WTC11 (cell line): ENCODE measurements at regions not wholly inside any gene's neighbourhood (a gene's known extent, or its start where the extent isn't known, plus 50 kb on each side); places are given as distances from the start of the nearest gene placed in this dataset.

ENCODE experiments used
- ATAC-seq: fragments of 200-7000 bp; cut with Tn5 transposase; 2 replicates; pipeline ENCODE4 v1.10.0; 2021; ENCODE audit warnings: mild to moderate bottlenecking, moderate library complexity
- CTCF ChIA-PET: fragments of 300-600 bp; sonication (Branson Sonifier 250); formaldehyde crosslinking; loops from one replicate; lab custom pipeline; 2021; ENCODE audit warnings: antibody characterized with exemption; lab: Charles Lee
- POLR2A ChIA-PET: fragments of 350-600 bp; sonication (Branson Sonifier 250); formaldehyde crosslinking; loops from one replicate; lab custom pipeline; 2021; ENCODE audit warnings: antibody characterized with exemption; lab: Charles Lee
- DNase-seq: peaks from one replicate; pipeline ENCODE4 v3.0.0; 2021; ENCODE audit warnings: low spot score
- H3K27ac Mint-ChIP-seq: 2 replicates; pipeline ENCODE4 v1.8.0; 2021; ENCODE audit warnings: mixed read lengths
- H3K27me3 Mint-ChIP-seq: 2 replicates; pipeline ENCODE4 v1.8.0; 2021; ENCODE audit warnings: low read depth, mild to moderate bottlenecking, moderate library complexity, mixed read lengths
- H3K36me3 Mint-ChIP-seq: 2 replicates; pipeline ENCODE4 v1.8.0; 2021; ENCODE audit warnings: mixed read lengths
- H3K4me1 Mint-ChIP-seq: 2 replicates; pipeline ENCODE4 v1.8.0; 2022; ENCODE audit warnings: mixed read lengths
- H3K4me3 Mint-ChIP-seq: 2 replicates; pipeline ENCODE4 v1.8.0; 2021; ENCODE audit warnings: mild to moderate bottlenecking, moderate library complexity, mixed read lengths
- H3K9me3 Mint-ChIP-seq: 2 replicates; pipeline ENCODE4 v1.8.0; 2021; ENCODE audit warnings: mixed read lengths
- CBFB ChIP-seq: sonication (generic); formaldehyde crosslinking; IDR thresholded peaks from 2 replicates; pipeline ENCODE4 v1.8.1; 2022; ENCODE audit warnings: mild to moderate bottlenecking, low read depth, missing genetic modification reagents
- FOXJ3 ChIP-seq: sonication (generic); formaldehyde crosslinking; IDR thresholded peaks from 2 replicates; pipeline ENCODE4 v1.9.0; 2021; ENCODE audit warnings: missing genetic modification reagents, mild to moderate bottlenecking, borderline replicate concordance
- HMGA2 ChIP-seq: fragments of 250-450 bp; sonication (Bioruptor Pico); IDR thresholded peaks from 2 replicates; pipeline ENCODE4 v1.4.0; 2021; ENCODE audit warnings: mild to moderate bottlenecking, moderate library complexity
- NFATC4 ChIP-seq: fragments of 250-450 bp; sonication (Bioruptor Pico); IDR thresholded peaks from 2 replicates; pipeline ENCODE4 v1.9.0; 2021; ENCODE audit warnings: mild to moderate bottlenecking
- NFE2L1 ChIP-seq: sonication (generic); formaldehyde crosslinking; IDR thresholded peaks from 2 replicates; pipeline ENCODE4 v1.8.1; 2023; ENCODE audit warnings: missing genetic modification reagents
- ZNF121 ChIP-seq: sonication (generic); formaldehyde crosslinking; IDR thresholded peaks from 2 replicates; pipeline ENCODE4 v1.8.0; 2023; ENCODE audit warnings: missing genetic modification reagents
- TF ChIP-seq, protein P1 (sequence below): sonication (generic); formaldehyde crosslinking; IDR thresholded peaks from 2 replicates; pipeline ENCODE4 v1.8.0; 2023; ENCODE audit warnings: mild to moderate bottlenecking, missing genetic modification reagents
- TF ChIP-seq, protein P2 (sequence below): sonication (generic); formaldehyde crosslinking; IDR thresholded peaks from 2 replicates; pipeline ENCODE4 v1.8.1; 2022; ENCODE audit warnings: missing genetic modification reagents, borderline replicate concordance
- TF ChIP-seq, protein P3 (sequence below): sonication (generic); formaldehyde crosslinking; IDR thresholded peaks from 2 replicates; pipeline ENCODE4 v1.8.1; 2023; ENCODE audit warnings: mild to moderate bottlenecking, missing genetic modification reagents, moderate library complexity
- TF ChIP-seq, protein P4 (sequence below): sonication (generic); formaldehyde crosslinking; conservative IDR thresholded peaks from 2 replicates; pipeline ENCODE4 v1.8.1; 2022; ENCODE audit warnings: mild to moderate bottlenecking, missing genetic modification reagents
- TF ChIP-seq, protein P5 (sequence below): fragments of 200-600 bp; IDR thresholded peaks from 2 replicates; pipeline ENCODE4 v1.8.0; 2022; ENCODE audit warnings: antibody characterized with exemption
- TF ChIP-seq, protein P6 (sequence below): sonication (generic); formaldehyde crosslinking; IDR thresholded peaks from 2 replicates; pipeline ENCODE4 v1.8.1; 2023; ENCODE audit warnings: mild to moderate bottlenecking, missing genetic modification reagents
- TF ChIP-seq, protein P7 (sequence below): sonication (generic); formaldehyde crosslinking; IDR thresholded peaks from 2 replicates; pipeline ENCODE4 v1.8.0; 2023; ENCODE audit warnings: missing genetic modification reagents, mild to moderate bottlenecking, borderline replicate concordance

DNA sequence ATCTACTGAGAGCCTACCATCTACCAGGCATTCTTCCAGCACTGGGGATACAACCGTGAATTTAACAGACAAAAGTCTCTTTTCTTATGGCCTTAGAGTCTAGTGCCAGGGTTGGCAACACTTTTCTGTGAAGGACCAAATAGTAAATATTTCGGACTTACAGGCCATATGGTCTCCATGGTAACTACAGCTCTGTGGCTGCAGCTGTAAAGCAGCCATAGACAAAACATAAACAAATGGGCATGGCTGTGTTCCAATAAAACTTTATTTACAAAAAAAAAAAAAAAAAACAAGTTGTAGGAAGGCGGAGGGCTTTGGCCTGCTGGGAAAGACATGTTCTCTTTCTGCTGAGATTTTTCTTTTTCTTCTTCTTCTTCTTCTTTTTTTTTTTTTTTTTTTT, 98.7 kb downstream of the ABCC12 start (continued):
- TF ChIP-seq, protein P1, sequence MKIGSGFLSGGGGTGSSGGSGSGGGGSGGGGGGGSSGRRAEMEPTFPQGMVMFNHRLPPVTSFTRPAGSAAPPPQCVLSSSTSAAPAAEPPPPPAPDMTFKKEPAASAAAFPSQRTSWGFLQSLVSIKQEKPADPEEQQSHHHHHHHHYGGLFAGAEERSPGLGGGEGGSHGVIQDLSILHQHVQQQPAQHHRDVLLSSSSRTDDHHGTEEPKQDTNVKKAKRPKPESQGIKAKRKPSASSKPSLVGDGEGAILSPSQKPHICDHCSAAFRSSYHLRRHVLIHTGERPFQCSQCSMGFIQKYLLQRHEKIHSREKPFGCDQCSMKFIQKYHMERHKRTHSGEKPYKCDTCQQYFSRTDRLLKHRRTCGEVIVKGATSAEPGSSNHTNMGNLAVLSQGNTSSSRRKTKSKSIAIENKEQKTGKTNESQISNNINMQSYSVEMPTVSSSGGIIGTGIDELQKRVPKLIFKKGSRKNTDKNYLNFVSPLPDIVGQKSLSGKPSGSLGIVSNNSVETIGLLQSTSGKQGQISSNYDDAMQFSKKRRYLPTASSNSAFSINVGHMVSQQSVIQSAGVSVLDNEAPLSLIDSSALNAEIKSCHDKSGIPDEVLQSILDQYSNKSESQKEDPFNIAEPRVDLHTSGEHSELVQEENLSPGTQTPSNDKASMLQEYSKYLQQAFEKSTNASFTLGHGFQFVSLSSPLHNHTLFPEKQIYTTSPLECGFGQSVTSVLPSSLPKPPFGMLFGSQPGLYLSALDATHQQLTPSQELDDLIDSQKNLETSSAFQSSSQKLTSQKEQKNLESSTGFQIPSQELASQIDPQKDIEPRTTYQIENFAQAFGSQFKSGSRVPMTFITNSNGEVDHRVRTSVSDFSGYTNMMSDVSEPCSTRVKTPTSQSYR (CRISPR knock-in tag) = no peak
- TF ChIP-seq, protein P2, sequence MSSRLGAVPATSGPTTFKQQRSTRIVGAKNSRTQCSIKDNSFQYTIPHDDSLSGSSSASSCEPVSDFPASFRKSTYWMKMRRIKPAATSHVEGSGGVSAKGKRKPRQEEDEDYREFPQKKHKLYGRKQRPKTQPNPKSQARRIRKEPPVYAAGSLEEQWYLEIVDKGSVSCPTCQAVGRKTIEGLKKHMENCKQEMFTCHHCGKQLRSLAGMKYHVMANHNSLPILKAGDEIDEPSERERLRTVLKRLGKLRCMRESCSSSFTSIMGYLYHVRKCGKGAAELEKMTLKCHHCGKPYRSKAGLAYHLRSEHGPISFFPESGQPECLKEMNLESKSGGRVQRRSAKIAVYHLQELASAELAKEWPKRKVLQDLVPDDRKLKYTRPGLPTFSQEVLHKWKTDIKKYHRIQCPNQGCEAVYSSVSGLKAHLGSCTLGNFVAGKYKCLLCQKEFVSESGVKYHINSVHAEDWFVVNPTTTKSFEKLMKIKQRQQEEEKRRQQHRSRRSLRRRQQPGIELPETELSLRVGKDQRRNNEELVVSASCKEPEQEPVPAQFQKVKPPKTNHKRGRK = no peak
- TF ChIP-seq, protein P3, sequence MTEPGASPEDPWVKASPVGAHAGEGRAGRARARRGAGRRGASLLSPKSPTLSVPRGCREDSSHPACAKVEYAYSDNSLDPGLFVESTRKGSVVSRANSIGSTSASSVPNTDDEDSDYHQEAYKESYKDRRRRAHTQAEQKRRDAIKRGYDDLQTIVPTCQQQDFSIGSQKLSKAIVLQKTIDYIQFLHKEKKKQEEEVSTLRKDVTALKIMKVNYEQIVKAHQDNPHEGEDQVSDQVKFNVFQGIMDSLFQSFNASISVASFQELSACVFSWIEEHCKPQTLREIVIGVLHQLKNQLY (CRISPR knock-in tag) = no peak
- TF ChIP-seq ZNF121 (CRISPR knock-in tag) = no peak
- TF ChIP-seq, protein P4, sequence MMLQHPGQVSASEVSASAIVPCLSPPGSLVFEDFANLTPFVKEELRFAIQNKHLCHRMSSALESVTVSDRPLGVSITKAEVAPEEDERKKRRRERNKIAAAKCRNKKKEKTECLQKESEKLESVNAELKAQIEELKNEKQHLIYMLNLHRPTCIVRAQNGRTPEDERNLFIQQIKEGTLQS (CRISPR knock-in tag) = no peak
- no peak for TF ChIP-seq FOXJ3 (CRISPR knock-in tag)
- TF ChIP-seq NFATC4 = no peak
- no peak for TF ChIP-seq HMGA2 (CRISPR knock-in tag)
- no peak for TF ChIP-seq CBFB (CRISPR knock-in tag)

DNA sequence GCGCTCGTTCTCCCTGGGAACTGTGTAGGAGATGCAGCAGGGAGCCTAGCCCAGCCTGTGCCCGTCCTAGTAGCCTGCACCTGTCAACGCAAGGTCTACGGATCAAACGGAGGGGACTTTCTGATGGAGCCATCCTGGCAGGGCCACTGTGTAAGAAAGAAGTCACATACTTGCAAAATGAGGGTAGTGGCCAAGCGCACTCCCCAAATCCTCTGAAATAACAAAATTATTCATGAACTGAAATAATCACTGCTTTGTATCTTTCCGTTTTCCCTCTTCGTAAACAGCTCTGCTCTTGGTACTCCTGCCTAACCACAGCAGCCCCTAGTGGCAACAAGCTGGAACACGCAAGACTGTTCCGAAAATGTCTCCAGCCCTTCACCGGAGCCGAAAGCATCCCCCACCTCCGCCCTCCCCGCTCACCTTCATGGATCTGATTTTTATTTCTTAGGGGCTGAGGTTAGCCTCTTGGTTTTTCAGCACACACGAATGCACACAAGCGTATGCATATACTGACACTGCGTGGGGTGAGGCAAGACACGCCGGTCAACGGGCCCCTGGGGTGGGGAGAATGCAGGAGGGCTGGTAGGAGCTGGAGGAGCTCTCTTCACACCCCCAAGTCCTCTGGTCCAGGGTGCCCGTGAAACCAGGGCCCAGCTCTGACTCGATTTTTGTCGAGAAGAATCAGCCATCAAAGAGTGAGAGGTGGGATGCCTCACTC, 100.8 kb downstream of the ABCC12 start:
- peaks cover 4% of the 10 kb centered on the region for H3K36me3 Mint-ChIP-seq
- H3K27ac Mint-ChIP-seq = no peak overlapping the region; the same call in 1 of the 2 replicates
- peak; percentile 66 for DNase-seq
- ChIA-PET CTCF (interaction anchor here (0.6 to 1.7 kb wide), 43 partner anchors 10 to 944 kb away, joined by 3 to 13 read pairs (median 4); no protein-coding TSS in a partner anchor), POLR2A (interaction anchor here (0.6 kb wide), 1 partner anchor 688 kb away, joined by 3 read pairs; no protein-coding TSS in a partner anchor)
- peaks cover 45% of the 10 kb centered on the region for H3K4me1 Mint-ChIP-seq
- H3K4me3 Mint-ChIP-seq = peak overlapping the region; percentile 47
- peaks cover 3% of the 10 kb centered on the region; the same call in 1 of the 2 replicates for H3K27me3 Mint-ChIP-seq
- TF ChIP-seq, protein P5, sequence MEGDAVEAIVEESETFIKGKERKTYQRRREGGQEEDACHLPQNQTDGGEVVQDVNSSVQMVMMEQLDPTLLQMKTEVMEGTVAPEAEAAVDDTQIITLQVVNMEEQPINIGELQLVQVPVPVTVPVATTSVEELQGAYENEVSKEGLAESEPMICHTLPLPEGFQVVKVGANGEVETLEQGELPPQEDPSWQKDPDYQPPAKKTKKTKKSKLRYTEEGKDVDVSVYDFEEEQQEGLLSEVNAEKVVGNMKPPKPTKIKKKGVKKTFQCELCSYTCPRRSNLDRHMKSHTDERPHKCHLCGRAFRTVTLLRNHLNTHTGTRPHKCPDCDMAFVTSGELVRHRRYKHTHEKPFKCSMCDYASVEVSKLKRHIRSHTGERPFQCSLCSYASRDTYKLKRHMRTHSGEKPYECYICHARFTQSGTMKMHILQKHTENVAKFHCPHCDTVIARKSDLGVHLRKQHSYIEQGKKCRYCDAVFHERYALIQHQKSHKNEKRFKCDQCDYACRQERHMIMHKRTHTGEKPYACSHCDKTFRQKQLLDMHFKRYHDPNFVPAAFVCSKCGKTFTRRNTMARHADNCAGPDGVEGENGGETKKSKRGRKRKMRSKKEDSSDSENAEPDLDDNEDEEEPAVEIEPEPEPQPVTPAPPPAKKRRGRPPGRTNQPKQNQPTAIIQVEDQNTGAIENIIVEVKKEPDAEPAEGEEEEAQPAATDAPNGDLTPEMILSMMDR = peak; percentile 64
- TF ChIP-seq, protein P6, sequence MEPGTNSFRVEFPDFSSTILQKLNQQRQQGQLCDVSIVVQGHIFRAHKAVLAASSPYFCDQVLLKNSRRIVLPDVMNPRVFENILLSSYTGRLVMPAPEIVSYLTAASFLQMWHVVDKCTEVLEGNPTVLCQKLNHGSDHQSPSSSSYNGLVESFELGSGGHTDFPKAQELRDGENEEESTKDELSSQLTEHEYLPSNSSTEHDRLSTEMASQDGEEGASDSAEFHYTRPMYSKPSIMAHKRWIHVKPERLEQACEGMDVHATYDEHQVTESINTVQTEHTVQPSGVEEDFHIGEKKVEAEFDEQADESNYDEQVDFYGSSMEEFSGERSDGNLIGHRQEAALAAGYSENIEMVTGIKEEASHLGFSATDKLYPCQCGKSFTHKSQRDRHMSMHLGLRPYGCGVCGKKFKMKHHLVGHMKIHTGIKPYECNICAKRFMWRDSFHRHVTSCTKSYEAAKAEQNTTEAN (CRISPR knock-in tag) = no peak
- ATAC-seq = peak; percentile 87
- peaks cover 4% of the 10 kb centered on the region for H3K9me3 Mint-ChIP-seq

DNA sequence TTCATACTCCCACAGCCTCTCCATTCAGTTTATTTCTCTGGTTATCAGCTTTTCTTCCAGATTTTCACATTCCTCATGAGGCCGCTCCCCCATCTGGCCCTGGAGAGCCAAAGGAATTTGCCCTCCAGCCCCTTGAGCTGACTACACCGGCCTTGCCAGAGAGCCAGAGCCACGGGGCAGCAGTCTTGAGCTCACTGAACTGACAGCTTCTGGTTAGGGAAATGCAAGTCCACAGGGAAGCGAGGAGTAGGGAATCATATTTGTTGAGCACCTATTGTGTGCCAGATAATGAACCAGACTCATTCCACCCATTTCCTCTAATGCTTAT, 102.4 kb downstream of the ABCC12 start:
- peak; percentile 88 for ATAC-seq
- no peaks in the 10 kb centered on the region for H3K9me3 Mint-ChIP-seq
- H3K4me1 Mint-ChIP-seq = peaks cover 49% of the 10 kb centered on the region
- POLR2A ChIA-PET = no interaction called here
- peak; percentile 64 for DNase-seq
- peaks cover 3% of the 10 kb centered on the region; the same call in 1 of the 2 replicates for H3K27me3 Mint-ChIP-seq
- H3K4me3 Mint-ChIP-seq = no peak overlapping the region
- CTCF ChIA-PET = interaction anchor here (0.6 to 2.4 kb wide), 10 partner anchors 10 to 912 kb away, joined by 3 to 11 read pairs (median 4); no protein-coding TSS in a partner anchor
- no peaks in the 10 kb centered on the region for H3K36me3 Mint-ChIP-seq
- peak overlapping the region; percentile 11; the same call in 1 of the 2 replicates for H3K27ac Mint-ChIP-seq
- TF ChIP-seq, protein P7, sequence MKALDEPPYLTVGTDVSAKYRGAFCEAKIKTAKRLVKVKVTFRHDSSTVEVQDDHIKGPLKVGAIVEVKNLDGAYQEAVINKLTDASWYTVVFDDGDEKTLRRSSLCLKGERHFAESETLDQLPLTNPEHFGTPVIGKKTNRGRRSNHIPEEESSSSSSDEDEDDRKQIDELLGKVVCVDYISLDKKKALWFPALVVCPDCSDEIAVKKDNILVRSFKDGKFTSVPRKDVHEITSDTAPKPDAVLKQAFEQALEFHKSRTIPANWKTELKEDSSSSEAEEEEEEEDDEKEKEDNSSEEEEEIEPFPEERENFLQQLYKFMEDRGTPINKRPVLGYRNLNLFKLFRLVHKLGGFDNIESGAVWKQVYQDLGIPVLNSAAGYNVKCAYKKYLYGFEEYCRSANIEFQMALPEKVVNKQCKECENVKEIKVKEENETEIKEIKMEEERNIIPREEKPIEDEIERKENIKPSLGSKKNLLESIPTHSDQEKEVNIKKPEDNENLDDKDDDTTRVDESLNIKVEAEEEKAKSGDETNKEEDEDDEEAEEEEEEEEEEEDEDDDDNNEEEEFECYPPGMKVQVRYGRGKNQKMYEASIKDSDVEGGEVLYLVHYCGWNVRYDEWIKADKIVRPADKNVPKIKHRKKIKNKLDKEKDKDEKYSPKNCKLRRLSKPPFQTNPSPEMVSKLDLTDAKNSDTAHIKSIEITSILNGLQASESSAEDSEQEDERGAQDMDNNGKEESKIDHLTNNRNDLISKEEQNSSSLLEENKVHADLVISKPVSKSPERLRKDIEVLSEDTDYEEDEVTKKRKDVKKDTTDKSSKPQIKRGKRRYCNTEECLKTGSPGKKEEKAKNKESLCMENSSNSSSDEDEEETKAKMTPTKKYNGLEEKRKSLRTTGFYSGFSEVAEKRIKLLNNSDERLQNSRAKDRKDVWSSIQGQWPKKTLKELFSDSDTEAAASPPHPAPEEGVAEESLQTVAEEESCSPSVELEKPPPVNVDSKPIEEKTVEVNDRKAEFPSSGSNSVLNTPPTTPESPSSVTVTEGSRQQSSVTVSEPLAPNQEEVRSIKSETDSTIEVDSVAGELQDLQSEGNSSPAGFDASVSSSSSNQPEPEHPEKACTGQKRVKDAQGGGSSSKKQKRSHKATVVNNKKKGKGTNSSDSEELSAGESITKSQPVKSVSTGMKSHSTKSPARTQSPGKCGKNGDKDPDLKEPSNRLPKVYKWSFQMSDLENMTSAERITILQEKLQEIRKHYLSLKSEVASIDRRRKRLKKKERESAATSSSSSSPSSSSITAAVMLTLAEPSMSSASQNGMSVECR (CRISPR knock-in tag) = no peak
- TF ChIP-seq, protein P5 = no peak
- TF ChIP-seq NFE2L1 (CRISPR knock-in tag) = no peak
